Epithelial cell of proximal tubule (primary cell): ENCODE measurements at regions not wholly inside any gene's neighbourhood (a gene's known extent, or its start where the extent isn't known, plus 50 kb on each side); places are given as distances from the start of the nearest gene placed in this dataset.

ENCODE experiments used
- DNase-seq: peaks from one replicate; pipeline ENCODE4 v3.0.0-alpha.2; 2011; ENCODE audit warnings: low read depth
- H3K4me3 ChIP-seq: 2 replicates; pipeline ENCODE4 v1.5.1; 2011; ENCODE audit warnings: low read depth, mild to moderate bottlenecking, low read length
- CTCF ChIP-seq: conservative IDR thresholded peaks from 2 replicates; pipeline ENCODE4 v1.5.1; 2012; ENCODE audit warnings: low read depth, mild to moderate bottlenecking, low read length

DNA sequence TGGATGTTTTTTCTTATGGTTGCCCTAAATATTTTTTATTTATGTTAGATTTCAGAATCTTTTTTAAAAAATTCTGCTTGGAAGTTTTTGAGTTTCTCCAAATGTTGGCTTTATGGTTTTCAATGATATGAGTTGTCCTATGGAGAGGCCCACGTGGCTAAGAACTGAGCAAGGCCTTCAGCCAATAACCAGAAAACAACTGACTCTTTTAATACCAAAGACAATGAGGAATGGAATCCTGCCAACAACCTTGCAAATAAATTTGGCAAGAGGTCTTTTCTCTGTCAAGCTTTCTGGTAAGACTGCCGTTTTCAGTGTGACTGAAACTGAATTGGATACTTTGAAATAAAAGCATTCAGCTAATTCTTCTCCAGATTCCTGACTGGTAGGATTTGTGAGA is 1740.1 kb upstream of the WWC1 start:
- H3K4me3 ChIP-seq = no peak overlapping the region
- no peak for DNase-seq
- TF ChIP-seq CTCF = no peak

- H3K4me3 ChIP-seq = no peak overlapping the region
- DNase-seq = no peak
- no peak for TF ChIP-seq CTCF
These were observed 1737.7 kb upstream of the WWC1 start for GRCh38 chr5:166553778-166554177.

DNA sequence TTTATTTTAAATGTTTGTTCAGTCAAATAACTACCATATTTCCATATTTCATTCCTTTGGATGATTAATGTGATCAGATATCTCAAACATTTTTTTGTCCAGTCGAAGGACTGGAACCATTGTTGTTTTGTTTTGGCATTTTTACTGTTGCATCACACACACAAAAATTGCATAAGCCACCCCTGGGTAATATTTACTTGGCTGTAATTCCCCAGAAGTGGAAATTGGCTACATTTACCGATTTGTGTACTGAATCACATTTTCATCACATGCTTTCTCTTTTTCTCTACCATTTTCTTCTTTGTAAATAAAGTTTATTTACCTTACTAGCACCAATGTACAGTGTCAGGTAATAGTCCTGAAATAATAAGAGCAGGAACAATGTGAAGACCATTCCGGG is 1729.7 kb upstream of the WWC1 start:
- no peak for TF ChIP-seq CTCF
- no peak overlapping the region for H3K4me3 ChIP-seq
- DNase-seq = no peak

GRCh38 chr5:166562246-166562645 is 1729.2 kb upstream of the WWC1 start:
- DNase-seq = no peak
- H3K4me3 ChIP-seq = no peak overlapping the region
- no peak for TF ChIP-seq CTCF

- TF ChIP-seq CTCF = no peak
- DNase-seq = no peak
- H3K4me3 ChIP-seq = no peak overlapping the region
These were observed 1724.7 kb upstream of the WWC1 start for GRCh38 chr5:166566725-166567124.

GRCh38 chr5:166570865-166571264 is 1720.6 kb upstream of the WWC1 start:
- no peak for DNase-seq
- TF ChIP-seq CTCF = no peak
- H3K4me3 ChIP-seq = no peak overlapping the region

GRCh38 chr5:166571668-166572067 is 1719.8 kb upstream of the WWC1 start:
- DNase-seq = no peak
- H3K4me3 ChIP-seq = no peak overlapping the region
- no peak for TF ChIP-seq CTCF
